GM12878 (cell line): ENCODE measurements at regions not wholly inside any gene's neighbourhood (a gene's known extent, or its start where the extent isn't known, plus 50 kb on each side); places are given as distances from the start of the nearest gene placed in this dataset.
A peak's percentile ranks its signal among the peaks of the same experiment; 100 is the strongest.

Experiments used
- ATAC-seq: fragments of 200-7000 bp; cut with Tn5 transposase; 3 replicates; pipeline ENCODE4 v1.9.1; 2020; ENCODE audit warnings: mild to moderate bottlenecking, moderate library complexity
- BruUV-seq: library from RNA; stranded (reverse); fragments of 400-500 nt; replicated peaks from 2 replicates; lab custom pipeline; 2021; lab: Mats Ljungman, UMichigan
- CTCF ChIA-PET: fragments of 300-600 bp; sonication (Branson Sonifier 250); formaldehyde crosslinking; extraction: SDS; loops from one replicate; lab custom pipeline; 2021; ENCODE audit warnings: inconsistent platforms; lab: Yijun Ruan, JAX
- POLR2A ChIA-PET: fragments of 350-600 bp; formaldehyde crosslinking; extraction: SDS; loops from one replicate; lab custom pipeline; 2021; ENCODE audit warnings: inconsistent platforms; lab: Charles Lee
- RAD21 ChIA-PET: fragments of 300-600 bp; sonication (Branson Sonifier 250); formaldehyde crosslinking; loops from one replicate; lab custom pipeline; 2023; ENCODE audit warnings: antibody characterized with exemption; ENCODE audit not compliant: unreplicated experiment; lab: Charles Lee
- SMC1A ChIA-PET: fragments of 300-600 bp; sonication (Branson Sonifier 250); formaldehyde crosslinking; loops from one replicate; lab custom pipeline; 2023; ENCODE audit not compliant: unreplicated experiment, uncharacterized antibody; lab: Charles Lee
- DNase-seq: peaks from one replicate; pipeline ENCODE4 v3.0.0-alpha.2; 2011; ENCODE audit warnings: low read depth, low spot score
- FAIRE-seq: peaks from 3 replicates; lab custom pipeline; 2011; peaks lifted over from hg19 to GRCh38; lab: Jason Lieb, UNC
- H2AFZ ChIP-seq: 2 replicates; pipeline ENCODE4 v1.6.0; 2011; ENCODE audit warnings: low read depth, low read length, control low read depth; ENCODE audit not compliant: control insufficient read depth
- H3K27ac ChIP-seq: 2 replicates; pipeline ENCODE4 v1.5.1; 2011; ENCODE audit warnings: control low read depth; ENCODE audit not compliant: control insufficient read depth, insufficient read depth
- H3K27me3 ChIP-seq, 2 experiments: replicated peaks in 1 of 2; 2 replicates each; pipeline versions ENCODE4 v1.6.0 to v1.6.1; 2011; ENCODE audit warnings: low read length in 1 of 2; ENCODE audit not compliant: control insufficient read depth in 2 of 2, insufficient read depth in 2 of 2
- H3K36me3 ChIP-seq, 2 experiments: 2 replicates each; pipeline ENCODE4 v1.5.1; 2011; ENCODE audit warnings: low read length in 1 of 2; ENCODE audit not compliant: control insufficient read depth in 2 of 2, insufficient read depth in 2 of 2
- H3K4me1 ChIP-seq: 2 replicates; pipeline ENCODE4 v1.6.1; 2011; ENCODE audit warnings: mild to moderate bottlenecking, low read length, moderate library complexity, mixed read lengths; ENCODE audit not compliant: control insufficient read depth, insufficient read depth
- H3K4me2 ChIP-seq: 2 replicates; pipeline ENCODE4 v1.6.0; 2011; ENCODE audit warnings: control low read depth; ENCODE audit not compliant: control insufficient read depth, insufficient read depth
- H3K4me3 ChIP-seq: fragments of 200-600 bp; sonication (generic); 2 replicates; pipeline ENCODE4 v1.5.1; 2016
- H3K79me2 ChIP-seq: 2 replicates; pipeline ENCODE4 v1.6.0; 2011; ENCODE audit warnings: low read length; ENCODE audit not compliant: control insufficient read depth, insufficient read depth
- H3K9ac ChIP-seq: 2 replicates; pipeline ENCODE4 v1.8.0; 2011; ENCODE audit warnings: low read length, control low read depth, mixed read lengths; ENCODE audit not compliant: control insufficient read depth, insufficient read depth
- H3K9me3 ChIP-seq: replicated peaks from 3 replicates; pipeline ENCODE4 v1.5.1; 2011; ENCODE audit warnings: mild to moderate bottlenecking, low read length; ENCODE audit not compliant: control insufficient read depth, insufficient read depth
- H4K20me1 ChIP-seq: 2 replicates; pipeline ENCODE4 v1.6.0; 2011; ENCODE audit not compliant: control insufficient read depth, insufficient read depth
- DPF2 ChIP-seq: fragments of 450-650 bp; IDR thresholded peaks from 2 replicates; pipeline ENCODE4 v1.6.1; 2017; ENCODE audit warnings: mild to moderate bottlenecking
- TAF1 ChIP-seq: IDR thresholded peaks from 2 replicates; pipeline ENCODE4 v1.6.1; 2011; ENCODE audit warnings: mild to moderate bottlenecking, low read depth, low read length, borderline replicate concordance
- WGBS: methylation state at CpG from one replicate; pipeline ENCODE4 v1.1.6; 2016; ENCODE audit warnings: low lambda C conversion rate; ENCODE audit not compliant: insufficient replicate concordance, insufficient coverage; ENCODE audit errors: missing lambda C conversion rate; 5-methylcytosine and 5-hydroxymethylcytosine counted together
- in situ Hi-C: fragments of 300-500 bp; cut with MboI; formaldehyde crosslinking; loops from 9 replicates; pipeline ENCODE4 v1.14.3; 2018; ENCODE audit warnings: mixed read lengths
- intact Hi-C: fragments of 100-400 bp; cut with micrococcal nuclease; formaldehyde crosslinking; loops from one replicate; pipeline ENCODE4 v1.14.2; 2022; ENCODE audit not compliant: unreplicated experiment
- TF ChIP-seq, protein P1 (sequence below): IDR thresholded peaks from 2 replicates; pipeline ENCODE4 v1.6.1; 2012; ENCODE audit warnings: mild to moderate bottlenecking, low read depth, low read length

DNA sequence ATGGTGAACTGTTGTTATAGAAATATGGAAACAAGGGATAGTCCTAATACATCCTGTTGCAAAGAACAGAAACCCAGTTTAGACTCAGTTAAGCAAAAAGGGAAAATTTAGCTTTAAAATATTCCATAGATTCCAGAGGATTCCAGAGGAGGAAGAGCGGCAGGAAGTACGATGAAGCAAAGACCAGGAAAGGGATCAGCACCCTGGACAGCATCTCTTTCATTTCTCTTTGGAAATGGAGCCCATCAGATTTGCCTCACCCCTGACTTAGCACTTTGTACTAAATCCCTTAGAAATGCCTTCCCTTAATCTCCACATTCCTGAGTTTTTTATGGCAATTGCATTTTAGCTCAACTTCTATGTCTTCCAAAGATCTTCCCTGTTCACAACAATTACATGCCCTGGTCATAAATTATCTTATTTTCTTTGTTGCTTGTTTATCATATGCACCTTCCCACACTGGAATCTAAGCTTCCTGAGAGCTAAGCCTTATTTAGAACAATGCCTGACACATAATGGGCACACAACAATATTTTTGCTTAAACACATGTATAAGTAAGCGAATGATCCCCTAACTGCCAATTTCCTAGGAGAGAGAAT is 150.0 kb upstream of the RBFOX1 start:
- CTCF ChIA-PET: no interaction called here
- ATAC-seq (no peak), FAIRE-seq (no peak), DNase-seq (no peak)
- Histone ChIP-seq H3K9ac (no peak overlapping the region), H3K79me2 (no peaks in the 10 kb centered on the region), H3K4me1 (no peaks in the 10 kb centered on the region), H3K27ac (no peak overlapping the region), H3K9me3 (no peaks in the 10 kb centered on the region; the same call in 2 of the 3 replicates), H3K4me2 (no peak overlapping the region), H3K27me3 (no peaks in the 10 kb centered on the region), H3K36me3 (no peaks in the 10 kb centered on the region), H2AFZ (no peak overlapping the region), H3K4me3 (no peak overlapping the region), H4K20me1 (no peaks in the 10 kb centered on the region)
- SMC1A ChIA-PET: no interaction called here
- intact Hi-C loops (no loop called here), in situ Hi-C loops (no loop called here)
- no peak for TF ChIP-seq DPF2
- TF ChIP-seq, protein P1, sequence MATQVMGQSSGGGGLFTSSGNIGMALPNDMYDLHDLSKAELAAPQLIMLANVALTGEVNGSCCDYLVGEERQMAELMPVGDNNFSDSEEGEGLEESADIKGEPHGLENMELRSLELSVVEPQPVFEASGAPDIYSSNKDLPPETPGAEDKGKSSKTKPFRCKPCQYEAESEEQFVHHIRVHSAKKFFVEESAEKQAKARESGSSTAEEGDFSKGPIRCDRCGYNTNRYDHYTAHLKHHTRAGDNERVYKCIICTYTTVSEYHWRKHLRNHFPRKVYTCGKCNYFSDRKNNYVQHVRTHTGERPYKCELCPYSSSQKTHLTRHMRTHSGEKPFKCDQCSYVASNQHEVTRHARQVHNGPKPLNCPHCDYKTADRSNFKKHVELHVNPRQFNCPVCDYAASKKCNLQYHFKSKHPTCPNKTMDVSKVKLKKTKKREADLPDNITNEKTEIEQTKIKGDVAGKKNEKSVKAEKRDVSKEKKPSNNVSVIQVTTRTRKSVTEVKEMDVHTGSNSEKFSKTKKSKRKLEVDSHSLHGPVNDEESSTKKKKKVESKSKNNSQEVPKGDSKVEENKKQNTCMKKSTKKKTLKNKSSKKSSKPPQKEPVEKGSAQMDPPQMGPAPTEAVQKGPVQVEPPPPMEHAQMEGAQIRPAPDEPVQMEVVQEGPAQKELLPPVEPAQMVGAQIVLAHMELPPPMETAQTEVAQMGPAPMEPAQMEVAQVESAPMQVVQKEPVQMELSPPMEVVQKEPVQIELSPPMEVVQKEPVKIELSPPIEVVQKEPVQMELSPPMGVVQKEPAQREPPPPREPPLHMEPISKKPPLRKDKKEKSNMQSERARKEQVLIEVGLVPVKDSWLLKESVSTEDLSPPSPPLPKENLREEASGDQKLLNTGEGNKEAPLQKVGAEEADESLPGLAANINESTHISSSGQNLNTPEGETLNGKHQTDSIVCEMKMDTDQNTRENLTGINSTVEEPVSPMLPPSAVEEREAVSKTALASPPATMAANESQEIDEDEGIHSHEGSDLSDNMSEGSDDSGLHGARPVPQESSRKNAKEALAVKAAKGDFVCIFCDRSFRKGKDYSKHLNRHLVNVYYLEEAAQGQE: peak; percentile 74; the same call in 1 of the 2 replicates
- RAD21 ChIA-PET: no interaction called here
- no TSS peak for BruUV-seq
- POLR2A ChIA-PET: interaction anchor here (0.6 kb wide), 1 partner anchor 86 kb away, joined by 3 read pairs; no protein-coding TSS in a partner anchor
- 0% methylated on average over 3 of the region's 3 CpGs for WGBS

- H3K4me1 ChIP-seq: no peaks in the 10 kb centered on the region
- in situ Hi-C loops: no loop called here
- no peak for TF ChIP-seq TAF1
- TF ChIP-seq, all 136 proteins: peak for 0
- H3K9ac ChIP-seq: no peak overlapping the region
- H3K9me3 ChIP-seq: no peaks in the 10 kb centered on the region; the same call in 2 of the 3 replicates
- ATAC-seq: no peak
- WGBS: 0% methylated on average over 2 of the region's 2 CpGs
- intact Hi-C loops: no loop called here
- ChIA-PET POLR2A (no interaction called here), RAD21 (no interaction called here), SMC1A (no interaction called here), CTCF (no interaction called here)
- H2AFZ ChIP-seq: no peak overlapping the region
- H3K36me3 ChIP-seq: no peaks in the 10 kb centered on the region
- DNase-seq: no peak
- no peak overlapping the region for H3K27ac ChIP-seq
- no peak overlapping the region for H3K4me3 ChIP-seq
- H4K20me1 ChIP-seq: no peaks in the 10 kb centered on the region
- BruUV-seq: no TSS peak
- no peak overlapping the region for H3K4me2 ChIP-seq
- no peaks in the 10 kb centered on the region for H3K79me2 ChIP-seq
- no peaks in the 10 kb centered on the region for H3K27me3 ChIP-seq
- no peak for FAIRE-seq
These were observed 154.8 kb upstream of the RBFOX1 start for GRCh38 chr16:7177875-7178274.
